ENCODE measurements at regions not wholly inside any gene's neighbourhood (a gene's known extent, or its start where the extent isn't known, plus 50 kb on each side); places are given as distances from the start of the nearest gene placed in this dataset.

DNA sequence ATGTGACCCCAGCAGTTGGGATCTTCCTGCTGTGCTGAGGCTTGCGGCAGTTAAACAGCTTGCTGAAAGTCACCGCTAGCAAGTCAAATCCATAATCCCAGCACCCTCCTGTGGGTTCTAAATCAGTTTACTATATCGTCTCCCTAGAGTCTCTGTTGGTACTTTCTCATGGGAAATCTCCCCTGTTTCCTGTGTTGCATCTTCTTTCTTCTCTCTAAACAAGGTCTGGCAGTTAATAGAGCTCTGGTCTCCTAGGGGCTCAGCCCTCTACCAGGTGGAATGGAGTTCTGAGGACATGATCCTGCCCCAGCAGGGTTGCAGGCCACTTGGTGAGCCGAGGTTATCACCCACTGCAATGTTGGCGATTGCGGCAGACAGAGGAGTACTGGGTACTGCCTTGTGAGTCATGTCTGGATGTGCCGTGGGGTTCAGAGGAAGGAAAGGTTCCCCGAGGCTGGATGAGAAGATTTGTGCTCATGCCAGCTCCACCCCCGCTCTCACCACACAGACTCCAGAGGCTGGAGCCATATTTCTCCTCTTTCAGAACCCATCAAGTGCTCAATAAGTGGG, 59.4 kb upstream of the SIX2 start:
- intact Hi-C loops (cut with DNase I), result no loop called here

DNA sequence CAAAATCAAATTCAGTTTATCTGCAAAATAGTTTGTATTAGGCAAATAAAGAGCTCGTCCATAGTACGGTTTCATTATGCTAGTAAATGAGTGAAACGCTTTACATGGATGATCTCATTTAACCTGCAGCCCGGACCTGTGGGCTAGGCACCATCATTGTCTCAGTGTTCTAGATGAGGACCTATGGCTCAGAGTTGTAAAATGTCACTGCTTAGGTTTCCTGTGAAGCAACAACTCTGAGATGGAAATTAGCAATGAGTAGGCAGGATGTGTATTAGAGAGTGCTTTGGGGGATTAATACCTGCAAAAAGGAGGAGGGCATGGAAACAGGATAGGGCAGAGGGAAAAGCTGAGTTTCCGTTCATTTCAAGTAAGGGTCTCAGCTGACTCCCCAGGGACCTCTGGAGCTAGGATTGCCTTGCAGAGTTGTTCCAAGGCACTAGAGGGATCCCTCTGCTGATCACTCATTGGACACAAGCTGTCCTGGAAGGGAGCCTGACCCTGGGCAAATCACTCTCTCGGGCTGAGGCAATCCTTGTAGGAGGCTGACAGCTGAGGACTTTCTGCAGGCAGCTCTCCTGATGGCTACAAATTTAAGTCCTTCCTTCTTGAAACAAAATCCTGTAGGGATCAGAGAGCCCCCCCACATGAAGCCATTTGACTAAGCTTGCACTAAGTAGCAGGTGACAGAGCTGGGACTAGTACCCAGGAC, 58.8 kb upstream of the SIX2 start:
- intact Hi-C loops (cut with DNase I), result no loop called here
- no peak for DNase-seq

More for the DNA sequence above, 59.4 kb upstream of the SIX2 start:
- no peak for DNase-seq

Data from head of caudate nucleus (tissue), 42 donors.